CD14-positive monocyte (primary cell): ENCODE measurements at regions not wholly inside any gene's neighbourhood (a gene's known extent, or its start where the extent isn't known, plus 50 kb on each side); places are given as distances from the start of the nearest gene placed in this dataset.

Experiments
- DNase-seq, 3 donors: peaks; one replicate each; pipeline ENCODE4 v3.0.0-alpha.2; 2011 to 2022
- H2AFZ ChIP-seq: 2 replicates; pipeline ENCODE4 v1.6.0; 2012; ENCODE audit warnings: mild to moderate bottlenecking, low read depth, low read length, inconsistent platforms; ENCODE audit not compliant: insufficient read depth, poor library complexity, severe bottlenecking
- H3K27ac ChIP-seq, 2 donors: 1 replicate in 1 of 2; 2 replicates in 1 of 2; pipeline ENCODE4 v1.5.1; 2012 to 2013; ENCODE audit warnings: low read length in 2 of 2, control low read depth in 1 of 2, inconsistent platforms in 1 of 2, low read depth in 1 of 2, mild to moderate bottlenecking in 1 of 2
- H3K27me3 ChIP-seq, 2 donors: one replicate each; pipeline versions ENCODE4 v1.6.0 to v1.6.1; 2011 to 2013; ENCODE audit warnings: low read length in 2 of 2; ENCODE audit not compliant: control insufficient read depth in 2 of 2, insufficient read depth in 2 of 2
- H3K36me3 ChIP-seq, 2 donors: replicated peaks in 1 of 2; 1 replicate in 1 of 2; 2 replicates in 1 of 2; pipeline versions ENCODE4 v1.5.1 to v1.6.1; 2012 to 2013; ENCODE audit warnings: low read length in 2 of 2, control low read depth in 1 of 2, inconsistent platforms in 1 of 2, mild to moderate bottlenecking in 1 of 2; ENCODE audit not compliant: insufficient read depth in 2 of 2, control insufficient read depth in 1 of 2
- H3K4me1 ChIP-seq, 2 donors: 1 replicate in 1 of 2; 2 replicates in 1 of 2; pipeline versions ENCODE4 v1.5.1 to v1.6.1; 2012 to 2013; ENCODE audit warnings: low read length in 2 of 2, control low read depth in 1 of 2, inconsistent platforms in 1 of 2, mild to moderate bottlenecking in 1 of 2, moderate library complexity in 1 of 2; ENCODE audit not compliant: insufficient read depth in 2 of 2, control insufficient read depth in 1 of 2
- H3K4me2 ChIP-seq: replicated peaks from 2 replicates; pipeline ENCODE3; 2012; ENCODE audit warnings: low read length, moderate library complexity, mild to moderate bottlenecking; ENCODE audit not compliant: poor library complexity, severe bottlenecking; ENCODE audit errors: extremely low read depth
- H3K4me3 ChIP-seq, 3 experiments: fragments of 200-600 bp in 1 of 3; sonication (generic) in 1 of 3; replicated peaks in 1 of 3; 1 replicate in 2 of 3; 2 replicates in 1 of 3; pipeline ENCODE4 v1.5.1; 2011 to 2013; ENCODE audit warnings: low read length in 3 of 3, mild to moderate bottlenecking in 3 of 3, control low read depth in 2 of 3, low read depth in 2 of 3, inconsistent platforms in 1 of 3, moderate library complexity in 1 of 3
- H3K79me2 ChIP-seq: 2 replicates; pipeline ENCODE4 v1.6.0; 2012; ENCODE audit warnings: mild to moderate bottlenecking, control low read depth, inconsistent platforms, low read length, moderate library complexity; ENCODE audit not compliant: insufficient read depth
- H3K9ac ChIP-seq: 2 replicates; pipeline ENCODE4 v1.6.0; 2017; ENCODE audit warnings: low read length, mild to moderate bottlenecking; ENCODE audit not compliant: insufficient read depth, poor library complexity, severe bottlenecking
- H3K9me3 ChIP-seq, 2 donors: replicated peaks in 1 of 2; 1 replicate in 1 of 2; 2 replicates in 1 of 2; pipeline versions ENCODE4 v1.5.1 to v1.6.1; 2012 to 2013; ENCODE audit warnings: low read length in 2 of 2, control low read depth in 1 of 2; ENCODE audit not compliant: control insufficient read depth in 1 of 2, insufficient read depth in 1 of 2
- H4K20me1 ChIP-seq: 2 replicates; pipeline ENCODE4 v1.6.0; 2012; ENCODE audit warnings: mild to moderate bottlenecking, low read length, control low read depth, moderate library complexity; ENCODE audit not compliant: insufficient read depth
- H3K27ac Mint-ChIP-seq, 7 donors: one replicate each; pipeline ENCODE4 v1.8.0; 2020; ENCODE audit warnings: mild to moderate bottlenecking in 7 of 7, mixed read lengths in 7 of 7, moderate library complexity in 6 of 7, inconsistent platforms in 2 of 7
- H3K27me3 Mint-ChIP-seq, 3 donors: one replicate each; pipeline ENCODE4 v1.8.0; 2021 to 2022; ENCODE audit warnings: low read depth in 3 of 3, mild to moderate bottlenecking in 3 of 3, mixed read lengths in 3 of 3, moderate library complexity in 3 of 3, inconsistent platforms in 1 of 3
- H3K36me3 Mint-ChIP-seq, 2 donors: one replicate each; pipeline ENCODE4 v1.8.0; 2020; ENCODE audit warnings: mixed read lengths in 2 of 2, inconsistent platforms in 1 of 2, mild to moderate bottlenecking in 1 of 2
- H3K4me1 Mint-ChIP-seq: one replicate; pipeline ENCODE4 v1.8.0; 2020; ENCODE audit warnings: mild to moderate bottlenecking, mixed read lengths
- H3K4me3 Mint-ChIP-seq, 2 donors: one replicate each; pipeline ENCODE4 v1.8.0; 2020; ENCODE audit warnings: mild to moderate bottlenecking in 2 of 2, mixed read lengths in 2 of 2, moderate library complexity in 1 of 2
- H3K9me3 Mint-ChIP-seq, 7 donors: one replicate each; pipeline ENCODE4 v1.8.0; 2020 to 2022; ENCODE audit warnings: mixed read lengths in 7 of 7, mild to moderate bottlenecking in 6 of 7, moderate library complexity in 6 of 7, inconsistent platforms in 2 of 7
- CTCF ChIP-seq: fragments of 200-600 bp; IDR thresholded peaks from one replicate; pipeline ENCODE4 v1.8.0; 2022; ENCODE audit warnings: antibody characterized with exemption, mild to moderate bottlenecking
- WGBS: methylation state at CpG from one replicate; pipeline ENCODE4 v1.1.5; 2013; ENCODE audit warnings: missing lambda C conversion rate; ENCODE audit not compliant: insufficient coverage; 5-methylcytosine and 5-hydroxymethylcytosine counted together
- intact Hi-C, 2 donors: fragments of 100-400 bp; cut with micrococcal nuclease; formaldehyde crosslinking; loops; one replicate each; pipeline versions ENCODE4 v1.15.0 to v1.15.1; 2023

GRCh38 chr1:148354913-148355308 is 128.2 kb downstream of the PPIAL4G start:
- H3K4me1 Mint-ChIP-seq = peaks cover 19% of the 10 kb centered on the region
- H3K9ac ChIP-seq = no peak overlapping the region
- no peak overlapping the region for H3K27ac Mint-ChIP-seq
- no peaks in the 10 kb centered on the region for H3K36me3 ChIP-seq
- peaks cover 0 to 13% of the 10 kb centered on the region in 2 donors for H3K36me3 Mint-ChIP-seq
- DNase-seq = no peak
- H3K27ac ChIP-seq = no peak overlapping the region
- H3K79me2 ChIP-seq = no peaks in the 10 kb centered on the region
- H3K27me3 Mint-ChIP-seq = peaks cover 57 to 86% (median 70%) of the 10 kb centered on the region in 3 donors
- peaks cover 0 to 9% of the 10 kb centered on the region in 2 donors for H3K9me3 ChIP-seq
- H3K4me3 Mint-ChIP-seq = peak overlapping the region in 1 of 2 donors; percentile 86
- no peak overlapping the region for H3K4me2 ChIP-seq
- no peaks in the 10 kb centered on the region for H4K20me1 ChIP-seq
- peaks cover 0 to 15% (median 0%) of the 10 kb centered on the region in 7 donors for H3K9me3 Mint-ChIP-seq
- H2AFZ ChIP-seq = no peak overlapping the region
- intact Hi-C loops = no loop called here
- no peak for TF ChIP-seq CTCF
- peaks cover 41 to 75% of the 10 kb centered on the region in 2 donors for H3K27me3 ChIP-seq
- no peak overlapping the region for H3K4me3 ChIP-seq
- H3K4me1 ChIP-seq = peaks cover 0 to 6% of the 10 kb centered on the region in 2 donors
- 79% methylated on average over 12 of the region's 15 CpGs for WGBS

- no peak for DNase-seq
- Mint-ChIP-seq H3K4me3 (peak overlapping the region in 1 of 2 donors; percentile 86), H3K27ac (no peak overlapping the region), H3K9me3 (peaks cover 0 to 15% (median 0%) of the 10 kb centered on the region in 7 donors), H3K27me3 (peaks cover 52 to 86% (median 70%) of the 10 kb centered on the region in 3 donors), H3K36me3 (peaks cover 0 to 13% of the 10 kb centered on the region in 2 donors), H3K4me1 (peaks cover 19% of the 10 kb centered on the region)
- Histone ChIP-seq H3K4me1 (peaks cover 0 to 6% of the 10 kb centered on the region in 2 donors), H4K20me1 (no peaks in the 10 kb centered on the region), H2AFZ (no peak overlapping the region), H3K27ac (no peak overlapping the region), H3K4me3 (no peak overlapping the region), H3K27me3 (peaks cover 44 to 73% of the 10 kb centered on the region in 2 donors), H3K36me3 (no peaks in the 10 kb centered on the region), H3K4me2 (no peak overlapping the region), H3K9ac (no peak overlapping the region), H3K79me2 (no peaks in the 10 kb centered on the region), H3K9me3 (peaks cover 0 to 9% of the 10 kb centered on the region in 2 donors)
- WGBS = 46% methylated on average over 32 of the region's 36 CpGs
- no peak for TF ChIP-seq CTCF
- intact Hi-C loops = no loop called here
These were observed 128.7 kb downstream of the PPIAL4G start for GRCh38 chr1:148354284-148354912.
